Neural cell (in vitro differentiated cells): ENCODE measurements at regions not wholly inside any gene's neighbourhood (a gene's known extent, or its start where the extent isn't known, plus 50 kb on each side); places are given as distances from the start of the nearest gene placed in this dataset.

Experiments used
- EZH2 ChIP-seq: fragments of 200-600, 300-800 bp; shearing (Covaris generic), sonication (generic); IDR thresholded peaks from 2 replicates; pipeline ENCODE4 v1.6.1; 2014; ENCODE audit warnings: antibody characterized with exemption, low read length, borderline replicate concordance, mild to moderate bottlenecking; ENCODE audit not compliant: insufficient read depth, poor library complexity, severe bottlenecking
- MXI1 ChIP-seq: fragments of 450-650 bp; conservative IDR thresholded peaks from 2 replicates; pipeline ENCODE4 v1.6.1; 2014; ENCODE audit warnings: antibody characterized with exemption, mild to moderate bottlenecking; ENCODE audit not compliant: poor library complexity, severe bottlenecking
- POLR2AphosphoS5 ChIP-seq: IDR thresholded peaks from 2 replicates; pipeline ENCODE4 v1.6.1; 2012
- RAD21 ChIP-seq: fragments of 450-650 bp; conservative IDR thresholded peaks from 2 replicates; pipeline ENCODE4 v1.6.1; 2014; ENCODE audit warnings: antibody characterized with exemption, mild to moderate bottlenecking, moderate library complexity
- TAF1 ChIP-seq: IDR thresholded peaks from 2 replicates; pipeline ENCODE4 v1.6.1; 2012; ENCODE audit warnings: low read depth
- TF ChIP-seq, protein P1 (sequence below): IDR thresholded peaks from 2 replicates; pipeline ENCODE4 v1.6.1; 2012; ENCODE audit warnings: borderline replicate concordance
- TF ChIP-seq, protein P2 (sequence below): fragments of 450-650 bp; IDR thresholded peaks from 2 replicates; pipeline ENCODE4 v1.5.1; 2014; ENCODE audit warnings: antibody characterized with exemption, mild to moderate bottlenecking, moderate library complexity; ENCODE audit not compliant: poor library complexity, severe bottlenecking

DNA sequence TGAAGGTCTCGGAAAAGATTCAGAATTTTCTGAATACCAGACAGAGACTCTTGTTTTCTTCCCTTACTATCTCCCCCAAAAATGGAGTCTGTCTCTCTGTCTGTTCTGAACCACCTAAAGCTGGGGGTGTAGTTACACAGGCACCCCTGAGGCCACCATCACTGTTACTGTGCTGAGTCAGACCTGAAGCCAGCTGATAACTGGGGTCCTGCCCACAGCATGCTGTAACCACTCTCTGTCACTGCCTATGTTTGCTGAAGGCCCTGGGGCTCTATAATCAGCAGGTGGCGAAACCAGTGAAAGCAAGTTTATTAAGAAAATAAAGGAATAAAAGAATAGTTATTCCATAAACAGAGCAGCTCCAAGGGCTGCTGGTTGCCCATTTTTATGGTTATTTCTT lies 575.2 kb upstream of the POT1 start:
- TF ChIP-seq, protein P1, sequence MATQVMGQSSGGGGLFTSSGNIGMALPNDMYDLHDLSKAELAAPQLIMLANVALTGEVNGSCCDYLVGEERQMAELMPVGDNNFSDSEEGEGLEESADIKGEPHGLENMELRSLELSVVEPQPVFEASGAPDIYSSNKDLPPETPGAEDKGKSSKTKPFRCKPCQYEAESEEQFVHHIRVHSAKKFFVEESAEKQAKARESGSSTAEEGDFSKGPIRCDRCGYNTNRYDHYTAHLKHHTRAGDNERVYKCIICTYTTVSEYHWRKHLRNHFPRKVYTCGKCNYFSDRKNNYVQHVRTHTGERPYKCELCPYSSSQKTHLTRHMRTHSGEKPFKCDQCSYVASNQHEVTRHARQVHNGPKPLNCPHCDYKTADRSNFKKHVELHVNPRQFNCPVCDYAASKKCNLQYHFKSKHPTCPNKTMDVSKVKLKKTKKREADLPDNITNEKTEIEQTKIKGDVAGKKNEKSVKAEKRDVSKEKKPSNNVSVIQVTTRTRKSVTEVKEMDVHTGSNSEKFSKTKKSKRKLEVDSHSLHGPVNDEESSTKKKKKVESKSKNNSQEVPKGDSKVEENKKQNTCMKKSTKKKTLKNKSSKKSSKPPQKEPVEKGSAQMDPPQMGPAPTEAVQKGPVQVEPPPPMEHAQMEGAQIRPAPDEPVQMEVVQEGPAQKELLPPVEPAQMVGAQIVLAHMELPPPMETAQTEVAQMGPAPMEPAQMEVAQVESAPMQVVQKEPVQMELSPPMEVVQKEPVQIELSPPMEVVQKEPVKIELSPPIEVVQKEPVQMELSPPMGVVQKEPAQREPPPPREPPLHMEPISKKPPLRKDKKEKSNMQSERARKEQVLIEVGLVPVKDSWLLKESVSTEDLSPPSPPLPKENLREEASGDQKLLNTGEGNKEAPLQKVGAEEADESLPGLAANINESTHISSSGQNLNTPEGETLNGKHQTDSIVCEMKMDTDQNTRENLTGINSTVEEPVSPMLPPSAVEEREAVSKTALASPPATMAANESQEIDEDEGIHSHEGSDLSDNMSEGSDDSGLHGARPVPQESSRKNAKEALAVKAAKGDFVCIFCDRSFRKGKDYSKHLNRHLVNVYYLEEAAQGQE, result no peak
- no peak for TF ChIP-seq POLR2AphosphoS5
- TF ChIP-seq, protein P2, sequence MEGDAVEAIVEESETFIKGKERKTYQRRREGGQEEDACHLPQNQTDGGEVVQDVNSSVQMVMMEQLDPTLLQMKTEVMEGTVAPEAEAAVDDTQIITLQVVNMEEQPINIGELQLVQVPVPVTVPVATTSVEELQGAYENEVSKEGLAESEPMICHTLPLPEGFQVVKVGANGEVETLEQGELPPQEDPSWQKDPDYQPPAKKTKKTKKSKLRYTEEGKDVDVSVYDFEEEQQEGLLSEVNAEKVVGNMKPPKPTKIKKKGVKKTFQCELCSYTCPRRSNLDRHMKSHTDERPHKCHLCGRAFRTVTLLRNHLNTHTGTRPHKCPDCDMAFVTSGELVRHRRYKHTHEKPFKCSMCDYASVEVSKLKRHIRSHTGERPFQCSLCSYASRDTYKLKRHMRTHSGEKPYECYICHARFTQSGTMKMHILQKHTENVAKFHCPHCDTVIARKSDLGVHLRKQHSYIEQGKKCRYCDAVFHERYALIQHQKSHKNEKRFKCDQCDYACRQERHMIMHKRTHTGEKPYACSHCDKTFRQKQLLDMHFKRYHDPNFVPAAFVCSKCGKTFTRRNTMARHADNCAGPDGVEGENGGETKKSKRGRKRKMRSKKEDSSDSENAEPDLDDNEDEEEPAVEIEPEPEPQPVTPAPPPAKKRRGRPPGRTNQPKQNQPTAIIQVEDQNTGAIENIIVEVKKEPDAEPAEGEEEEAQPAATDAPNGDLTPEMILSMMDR, result no peak
- TF ChIP-seq EZH2, result no peak
- no peak for TF ChIP-seq RAD21
- no peak for TF ChIP-seq MXI1
- TF ChIP-seq TAF1, result no peak
